K562 (cell line): ENCODE measurements at regions not wholly inside any gene's neighbourhood (a gene's known extent, or its start where the extent isn't known, plus 50 kb on each side); places are given as distances from the start of the nearest gene placed in this dataset.

ENCODE experiments used
- BRD4 ChIP-seq: fragments of 200-600 bp; sonication (generic); IDR thresholded peaks from 2 replicates; pipeline ENCODE4 v1.6.1; 2017; ENCODE audit warnings: inconsistent platforms
- CEBPB ChIP-seq: fragments of 450-650 bp; IDR thresholded peaks from 2 replicates; pipeline ENCODE4 v1.6.1; 2016; ENCODE audit warnings: missing genetic modification characterization, missing compliant biosample characterization
- CTBP1 ChIP-seq: fragments of 450-650 bp; IDR thresholded peaks from 2 replicates; pipeline ENCODE4 v1.6.1; 2016; ENCODE audit warnings: borderline replicate concordance
- EGR1 ChIP-seq: fragments of 450-650 bp; conservative IDR thresholded peaks from 2 replicates; pipeline ENCODE4 v1.6.1; 2017; ENCODE audit warnings: mild to moderate bottlenecking
- JUND ChIP-seq, 2 experiments: IDR thresholded peaks; 2 replicates in 1 of 2; 3 replicates in 1 of 2; pipeline ENCODE4 v1.6.1; 2011; ENCODE audit warnings: borderline replicate concordance in 2 of 2, low read depth in 2 of 2, low read length in 2 of 2, improper control_type of control experiment in 1 of 2, missing biosample characterization in 1 of 2, missing genetic modification characterization in 1 of 2, missing genetic modification reagents in 1 of 2
- MCM7 ChIP-seq, 2 experiments: fragments of 450-650 bp; IDR thresholded peaks; 2 replicates each; pipeline ENCODE4 v1.6.1; 2016 to 2018
- MTA3 ChIP-seq: fragments of 450-650 bp; formaldehyde crosslinking; IDR thresholded peaks from 2 replicates; pipeline ENCODE4 v1.6.1; 2017; ENCODE audit warnings: mild to moderate bottlenecking, borderline replicate concordance
- MYC ChIP-seq, 2 experiments: fragments of 250-450 bp in 1 of 2; sonication (Bioruptor Pico) in 1 of 2; IDR thresholded peaks; 2 replicates each; pipeline versions ENCODE4 v1.5.1 to v1.6.1; 2012 to 2021; ENCODE audit warnings: low read depth in 2 of 2, borderline replicate concordance in 1 of 2, improper control_type of control experiment in 1 of 2, low read length in 1 of 2, mild to moderate bottlenecking in 1 of 2, moderate library complexity in 1 of 2
- NFIC ChIP-seq: fragments of 450-650 bp; IDR thresholded peaks from 2 replicates; pipeline ENCODE4 v1.6.1; 2017; ENCODE audit warnings: mild to moderate bottlenecking, inconsistent platforms
- POLR2G ChIP-seq: fragments of 200-400 bp; formaldehyde crosslinking; IDR thresholded peaks from 2 replicates; pipeline ENCODE4 v1.6.1; 2017; ENCODE audit warnings: low read depth, mild to moderate bottlenecking, antibody characterized with exemption, low read length, moderate library complexity
- RAD21 ChIP-seq, 2 experiments: fragments of 250-450 bp in 1 of 2; fragments of 450-650 bp in 1 of 2; sonication (Bioruptor Pico) in 1 of 2; formaldehyde crosslinking in 1 of 2; IDR thresholded peaks in 1 of 2; conservative IDR thresholded peaks in 1 of 2; 2 replicates each; pipeline versions ENCODE4 v1.4.0 to v1.8.0; 2020 to 2022; ENCODE audit warnings: mild to moderate bottlenecking in 2 of 2, moderate library complexity in 1 of 2
- RBM22 ChIP-seq: fragments of 200-400 bp; formaldehyde crosslinking; IDR thresholded peaks from 2 replicates; pipeline ENCODE4 v1.6.1; 2018; ENCODE audit warnings: low read length, low read depth; ENCODE audit not compliant: poor library complexity, severe bottlenecking
- TAF7 ChIP-seq: fragments of 450-650 bp; IDR thresholded peaks from 2 replicates; pipeline ENCODE4 v1.6.1; 2016; ENCODE audit warnings: missing genetic modification characterization, missing compliant biosample characterization
- ZBTB11 ChIP-seq, 3 experiments: fragments of 200-800 bp in 1 of 3; fragments of 250-450 bp in 1 of 3; fragments of 450-650 bp in 1 of 3; sonication (Bioruptor Pico) in 1 of 3; sonication (Bioruptor generic) in 1 of 3; formaldehyde crosslinking in 1 of 3; IDR thresholded peaks; 2 replicates each; pipeline versions ENCODE4 v1.6.1 to v1.8.0; 2016 to 2022; ENCODE audit warnings: mild to moderate bottlenecking in 2 of 3, missing genetic modification characterization in 2 of 3, missing compliant biosample characterization in 1 of 3, moderate library complexity in 1 of 3
- ZBTB34 ChIP-seq: fragments of 250-450 bp; sonication (Bioruptor Pico); IDR thresholded peaks from 2 replicates; pipeline ENCODE4 v1.8.0; 2021; ENCODE audit warnings: mild to moderate bottlenecking, moderate library complexity
- ZNF124 ChIP-seq: sonication (generic); formaldehyde crosslinking; IDR thresholded peaks from 2 replicates; pipeline ENCODE4 v1.8.1; 2022; ENCODE audit warnings: missing genetic modification reagents
- ZNF384 ChIP-seq: IDR thresholded peaks from 2 replicates; pipeline ENCODE4 v1.6.1; 2012; ENCODE audit warnings: low read depth, low read length, improper control_type of control experiment
- ZNF592 ChIP-seq: fragments of 450-650 bp; IDR thresholded peaks from 2 replicates; pipeline ENCODE4 v1.6.1; 2017; ENCODE audit warnings: antibody characterized with exemption, mild to moderate bottlenecking

- no peak for TF ChIP-seq ZBTB34 (CRISPR knock-in tag)
- TF ChIP-seq ZNF592 = peak; percentile 62; the same call in 1 of the 2 replicates
- 0 out of 2 replicates have a peak, but pooled peaks have one; percentile 23 for TF ChIP-seq MTA3
- TF ChIP-seq RBM22 = no peak
- TF ChIP-seq POLR2G = peak; percentile 31; the same call in 1 of the 2 replicates
- 0 out of 2 replicates have a peak, but pooled peaks have one; percentile 11 for TF ChIP-seq NFIC
- no peak for TF ChIP-seq MYC (IDR thresholded peaks at IDR 0.05; ENCODE audit: low read depth, low read length)
- TF ChIP-seq MYC (CRISPR knock-in tag; IDR thresholded peaks at IDR 0.05; ENCODE audit: borderline replicate concordance, low read depth) = no peak
- TF ChIP-seq CEBPB = peak; percentile 59
- no peak for TF ChIP-seq TAF7
- TF ChIP-seq RAD21 (CRISPR knock-in tag; conservative IDR thresholded peaks at IDR 0.05 in 1 of 2, IDR thresholded peaks at IDR 0.05 in 1 of 2) = no peak
- TF ChIP-seq ZNF124 = no peak
- TF ChIP-seq JUND (IDR thresholded peaks at IDR 0.05; ENCODE audit: borderline replicate concordance, low read depth, low read length) = no peak
- TF ChIP-seq JUND (tag; IDR thresholded peaks at IDR 0.05; ENCODE audit: borderline replicate concordance, low read depth, low read length) = no peak; the same call in 2 of the 3 replicates
- TF ChIP-seq BRD4 = no peak
- no peak for TF ChIP-seq CTBP1
- TF ChIP-seq MCM7 (IDR thresholded peaks at IDR 0.05) = no peak
- no peak for TF ChIP-seq EGR1
- TF ChIP-seq ZNF384 = no peak
- peak in 1 of 3 experiments; percentile 49; a peak in 1 of 6 replicates for TF ChIP-seq ZBTB11 (CRISPR knock-in tag; IDR thresholded peaks at IDR 0.05)
These were observed 249.3 kb upstream of the CIBAR2 start (continued) for GRCh38 chr16:85361441-85362118.
